8988T (cell line): ENCODE measurements at regions not wholly inside any gene's neighbourhood (a gene's known extent, or its start where the extent isn't known, plus 50 kb on each side); places are given as distances from the start of the nearest gene placed in this dataset.

Experiments used
- DNase-seq: peaks from one replicate; pipeline ENCODE4 v3.0.0; 2011

GRCh38 chr11:116467823-116468222, 305.0 kb downstream of the BUD13 start:
- DNase-seq, result no peak

GRCh38 chr11:116466801-116467200, 306.0 kb downstream of the BUD13 start:
- no peak for DNase-seq

- no peak for DNase-seq
These were observed 306.6 kb downstream of the BUD13 start for GRCh38 chr11:116466191-116466590.

GRCh38 chr11:116465056-116465455, 307.7 kb downstream of the BUD13 start:
- no peak for DNase-seq

- no peak for DNase-seq
These were observed 311.0 kb downstream of the BUD13 start for GRCh38 chr11:116461789-116462188.

GRCh38 chr11:116460156-116460920, 312.4 kb downstream of the BUD13 start:
- DNase-seq, result no peak

- DNase-seq, result no peak
These were observed 313.4 kb downstream of the BUD13 start for GRCh38 chr11:116459185-116460045.

- DNase-seq, result no peak
These were observed 314.2 kb downstream of the BUD13 start for GRCh38 chr11:116458546-116458945.

- no peak for DNase-seq
These were observed 315.3 kb downstream of the BUD13 start for GRCh38 chr11:116457336-116458007.

GRCh38 chr11:116454951-116455350, 317.8 kb downstream of the BUD13 start:
- no peak for DNase-seq

- no peak for DNase-seq
These were observed 318.7 kb downstream of the BUD13 start for GRCh38 chr11:116454020-116454645.

- DNase-seq, result no peak
These were observed 320.3 kb downstream of the BUD13 start for GRCh38 chr11:116452461-116452860.

GRCh38 chr11:116449522-116449921, 323.3 kb downstream of the BUD13 start:
- DNase-seq, result no peak

- no peak for DNase-seq
These were observed 326.5 kb downstream of the BUD13 start for GRCh38 chr11:116446048-116446941.

- no peak for DNase-seq
These were observed 327.4 kb downstream of the BUD13 start for GRCh38 chr11:116445108-116446047.

GRCh38 chr11:116442238-116442752, 330.5 kb downstream of the BUD13 start:
- no peak for DNase-seq

- DNase-seq, result no peak
These were observed 333.5 kb downstream of the BUD13 start for GRCh38 chr11:116439361-116439677.

- DNase-seq, result no peak
These were observed 334.0 kb downstream of the BUD13 start for GRCh38 chr11:116438651-116439360.

- no peak for DNase-seq
These were observed 337.8 kb downstream of the BUD13 start for GRCh38 chr11:116434986-116435385.

GRCh38 chr11:116432301-116432700, 340.5 kb downstream of the BUD13 start:
- DNase-seq, result no peak
